SK-N-SH (cell line): ENCODE measurements at regions not wholly inside any gene's neighbourhood (a gene's known extent, or its start where the extent isn't known, plus 50 kb on each side); places are given as distances from the start of the nearest gene placed in this dataset.
"Not testable (repeated sequence)": the region's sequence is repeated elsewhere in the genome, so short reads cannot be mapped to it uniquely, and the experiment has no call there.

Source experiments
- CTCF ChIA-PET: fragments of 300-600, 350-600 bp; formaldehyde crosslinking; extraction: SDS; loops from one replicate; lab custom pipeline; 2021; lab: Yijun Ruan, JAX
- POLR2A ChIA-PET: fragments of 350-600 bp; sonication (Branson Sonifier 250); formaldehyde crosslinking; extraction: SDS; loops from one replicate; lab custom pipeline; 2020; ENCODE audit warnings: antibody characterized with exemption, inconsistent platforms; lab: Yijun Ruan, JAX
- DNase-seq: peaks from one replicate; pipeline ENCODE4 v3.0.0; 2012
- H2AFZ ChIP-seq: fragments of 200-600 bp; sonication (generic); 2 replicates; pipeline ENCODE4 v1.8.1; 2016; ENCODE audit warnings: antibody characterized with exemption, mild to moderate bottlenecking, low read depth
- H3F3A ChIP-seq: fragments of 200-600 bp; sonication (generic); replicated peaks from 2 replicates; pipeline ENCODE3; 2016; ENCODE audit warnings: antibody characterized with exemption, mild to moderate bottlenecking; ENCODE audit not compliant: insufficient read depth
- H3K27ac ChIP-seq, 2 experiments: fragments of 200-500 bp in 1 of 2; fragments of 200-600 bp in 1 of 2; sonication (Bioruptor generic) in 1 of 2; sonication (generic), shearing (Covaris generic) in 1 of 2; 2 replicates each; pipeline versions ENCODE4 v1.5.1 to v1.6.1; 2014 to 2016; ENCODE audit warnings: low read depth in 2 of 2, inconsistent platforms in 1 of 2, low read length in 1 of 2, mild to moderate bottlenecking in 1 of 2, mixed read lengths in 1 of 2
- H3K27me3 ChIP-seq: fragments of 200-600 bp; sonication (generic), shearing (Covaris generic); 2 replicates; pipeline ENCODE4 v1.6.1; 2016; ENCODE audit warnings: mixed run types; ENCODE audit not compliant: insufficient read depth
- H3K36me3 ChIP-seq, 2 experiments: fragments of 200-500 bp in 1 of 2; fragments of 200-600 bp in 1 of 2; sonication (Bioruptor generic) in 1 of 2; sonication (generic) in 1 of 2; replicated peaks in 1 of 2; 2 replicates each; pipeline versions ENCODE3 to v1.5.1; 2014 to 2016; ENCODE audit warnings: low read length in 1 of 2, mild to moderate bottlenecking in 1 of 2; ENCODE audit not compliant: insufficient read depth in 2 of 2, control insufficient read depth in 1 of 2
- H3K4me1 ChIP-seq, 2 experiments: fragments of 200-500 bp in 1 of 2; fragments of 200-600 bp in 1 of 2; sonication (Bioruptor generic) in 1 of 2; sonication (generic), shearing (Covaris generic) in 1 of 2; 2 replicates each; pipeline versions ENCODE4 v1.5.1 to v1.6.1; 2014 to 2016; ENCODE audit warnings: low read depth in 1 of 2, low read length in 1 of 2, mixed run types in 1 of 2; ENCODE audit not compliant: insufficient read depth in 2 of 2, control insufficient read depth in 1 of 2
- H3K4me2 ChIP-seq: fragments of 200-600 bp; sonication (generic), shearing (Covaris generic); 2 replicates; pipeline ENCODE4 v1.6.1; 2017; ENCODE audit warnings: mixed run types
- H3K4me3 ChIP-seq, 2 experiments: fragments of 200-500 bp in 1 of 2; fragments of 200-600 bp in 1 of 2; sonication (Bioruptor generic) in 1 of 2; sonication (generic), shearing (Covaris generic) in 1 of 2; 2 replicates each; pipeline versions ENCODE4 v1.5.1 to v1.8.1; 2014 to 2016; ENCODE audit warnings: low read depth in 2 of 2, inconsistent platforms in 1 of 2, low read length in 1 of 2, mild to moderate bottlenecking in 1 of 2, mixed read lengths in 1 of 2, moderate library complexity in 1 of 2
- H3K79me2 ChIP-seq: fragments of 200-600 bp; sonication (generic); 2 replicates; pipeline ENCODE4 v1.8.1; 2017; ENCODE audit warnings: mild to moderate bottlenecking; ENCODE audit not compliant: insufficient read depth
- H3K9ac ChIP-seq: fragments of 200-600 bp; sonication (generic); 2 replicates; pipeline ENCODE4 v1.6.1; 2017; ENCODE audit warnings: mixed run types
- H3K9me2 ChIP-seq: fragments of 200-600 bp; sonication (generic); 2 replicates; pipeline ENCODE4 v1.6.1; 2017; ENCODE audit warnings: mixed run types
- H3K9me3 ChIP-seq: fragments of 200-600 bp; sonication (generic); 2 replicates; pipeline ENCODE4 v1.6.1; 2017; ENCODE audit warnings: mixed run types, mild to moderate bottlenecking, moderate library complexity
- H4K20me1 ChIP-seq: fragments of 200-600 bp; sonication (generic); 2 replicates; pipeline ENCODE4 v1.6.1; 2017; ENCODE audit warnings: mild to moderate bottlenecking, mixed run types; ENCODE audit not compliant: insufficient read depth
- RAD21 ChIP-seq: IDR thresholded peaks from 2 replicates; pipeline ENCODE4 v1.6.1; 2012; ENCODE audit warnings: mild to moderate bottlenecking, low read length
- WGBS: methylation state at CpG from one replicate; pipeline ENCODE4 v1.1.6; 2017; ENCODE audit warnings: low lambda C conversion rate; 5-methylcytosine and 5-hydroxymethylcytosine counted together
- TF ChIP-seq, protein P1 (sequence below): fragments of 200-600 bp; sonication (generic); IDR thresholded peaks from 2 replicates; pipeline ENCODE4 v1.6.1; 2017; ENCODE audit warnings: antibody characterized with exemption, mild to moderate bottlenecking, moderate library complexity

DNA sequence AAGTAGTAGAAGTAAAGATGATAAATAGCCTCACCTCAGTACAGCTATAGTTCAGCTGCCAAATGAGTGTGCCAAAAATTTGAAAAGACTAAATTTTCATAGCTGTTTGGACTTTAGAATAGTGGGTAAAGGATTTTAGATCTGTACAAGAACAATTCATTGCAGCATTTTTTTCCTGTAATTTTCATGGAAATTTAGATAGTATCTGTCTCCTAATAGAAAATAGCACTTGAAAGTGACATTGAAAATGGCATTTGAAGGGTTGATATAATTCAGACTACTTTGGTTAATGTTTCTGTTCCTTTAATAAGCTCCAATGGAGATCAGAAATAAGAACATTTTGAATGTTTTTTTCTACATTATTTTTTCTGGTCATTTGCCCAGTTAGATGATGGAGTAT is 292.7 kb downstream of the ZNF37A start:
- H3K27me3 ChIP-seq, H3K79me2 ChIP-seq, H2AFZ ChIP-seq, CTCF ChIA-PET, DNase-seq, H3K9me2 ChIP-seq, H3K9me3 ChIP-seq, H4K20me1 ChIP-seq, H3K4me2 ChIP-seq, H3K27ac ChIP-seq, H3K4me1 ChIP-seq, H3F3A ChIP-seq, H3K9ac ChIP-seq, H3K36me3 ChIP-seq, H3K4me3 ChIP-seq, POLR2A ChIA-PET: not testable (repeated sequence)

DNA sequence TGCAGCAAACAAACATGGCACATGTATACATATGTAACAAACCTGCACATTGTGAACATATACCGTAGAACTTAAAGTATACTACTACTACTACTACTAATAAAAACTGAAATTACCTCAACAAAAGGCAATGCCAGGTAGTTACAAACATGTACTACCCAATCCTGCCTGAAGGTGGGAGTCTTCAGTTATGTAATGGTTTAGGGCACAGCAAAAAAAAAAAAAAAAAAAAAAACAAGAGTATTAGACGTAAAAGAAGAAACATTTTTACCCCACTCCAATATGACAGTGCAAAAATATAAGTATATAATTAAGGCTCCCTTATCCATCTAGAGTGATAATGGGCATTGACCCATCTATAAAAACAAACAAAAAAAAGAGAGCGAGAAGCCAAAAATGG is 296.6 kb downstream of the ZNF37A start:
- H3K4me1 ChIP-seq, H3K9ac ChIP-seq, H3K9me3 ChIP-seq, DNase-seq, H3K79me2 ChIP-seq, H4K20me1 ChIP-seq, H3K36me3 ChIP-seq, H3K4me3 ChIP-seq, H3K4me2 ChIP-seq, H3F3A ChIP-seq, H3K9me2 ChIP-seq, H3K27ac ChIP-seq, H3K27me3 ChIP-seq, H2AFZ ChIP-seq, CTCF ChIA-PET, POLR2A ChIA-PET: not testable (repeated sequence)
- WGBS: 55% methylated on average over 3 of the region's 3 CpGs
- TF ChIP-seq RAD21: peak; percentile 40
- TF ChIP-seq, protein P1, sequence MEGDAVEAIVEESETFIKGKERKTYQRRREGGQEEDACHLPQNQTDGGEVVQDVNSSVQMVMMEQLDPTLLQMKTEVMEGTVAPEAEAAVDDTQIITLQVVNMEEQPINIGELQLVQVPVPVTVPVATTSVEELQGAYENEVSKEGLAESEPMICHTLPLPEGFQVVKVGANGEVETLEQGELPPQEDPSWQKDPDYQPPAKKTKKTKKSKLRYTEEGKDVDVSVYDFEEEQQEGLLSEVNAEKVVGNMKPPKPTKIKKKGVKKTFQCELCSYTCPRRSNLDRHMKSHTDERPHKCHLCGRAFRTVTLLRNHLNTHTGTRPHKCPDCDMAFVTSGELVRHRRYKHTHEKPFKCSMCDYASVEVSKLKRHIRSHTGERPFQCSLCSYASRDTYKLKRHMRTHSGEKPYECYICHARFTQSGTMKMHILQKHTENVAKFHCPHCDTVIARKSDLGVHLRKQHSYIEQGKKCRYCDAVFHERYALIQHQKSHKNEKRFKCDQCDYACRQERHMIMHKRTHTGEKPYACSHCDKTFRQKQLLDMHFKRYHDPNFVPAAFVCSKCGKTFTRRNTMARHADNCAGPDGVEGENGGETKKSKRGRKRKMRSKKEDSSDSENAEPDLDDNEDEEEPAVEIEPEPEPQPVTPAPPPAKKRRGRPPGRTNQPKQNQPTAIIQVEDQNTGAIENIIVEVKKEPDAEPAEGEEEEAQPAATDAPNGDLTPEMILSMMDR: peak; percentile 31

DNA sequence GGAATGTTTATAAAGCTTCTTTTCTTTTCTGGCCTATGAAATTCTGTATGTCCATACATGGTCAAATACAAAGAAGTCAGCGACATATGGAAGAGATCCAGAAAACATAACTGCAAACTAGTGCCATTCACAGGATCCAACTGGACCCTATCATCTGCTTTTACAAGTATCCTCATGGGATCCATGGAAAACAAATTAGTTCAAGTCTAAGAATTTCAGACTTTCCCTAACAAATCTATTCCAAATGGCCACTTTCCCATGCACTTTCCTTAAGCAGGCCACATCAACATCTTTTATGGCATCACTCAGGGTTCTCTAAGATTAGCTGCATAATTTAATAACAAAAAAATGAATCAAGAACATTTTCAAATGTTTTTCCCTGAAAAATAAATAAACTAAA is 301.3 kb downstream of the ZNF37A start:
- H2AFZ ChIP-seq, H3K9ac ChIP-seq, H3F3A ChIP-seq, H3K36me3 ChIP-seq, DNase-seq, H3K9me2 ChIP-seq, H3K27ac ChIP-seq, H3K9me3 ChIP-seq, POLR2A ChIA-PET, H3K79me2 ChIP-seq, H3K4me3 ChIP-seq, CTCF ChIA-PET, H3K27me3 ChIP-seq, H4K20me1 ChIP-seq, H3K4me1 ChIP-seq, H3K4me2 ChIP-seq: not testable (repeated sequence)
- WGBS: 89% methylated on average over 1 of the region's 1 CpG

DNA sequence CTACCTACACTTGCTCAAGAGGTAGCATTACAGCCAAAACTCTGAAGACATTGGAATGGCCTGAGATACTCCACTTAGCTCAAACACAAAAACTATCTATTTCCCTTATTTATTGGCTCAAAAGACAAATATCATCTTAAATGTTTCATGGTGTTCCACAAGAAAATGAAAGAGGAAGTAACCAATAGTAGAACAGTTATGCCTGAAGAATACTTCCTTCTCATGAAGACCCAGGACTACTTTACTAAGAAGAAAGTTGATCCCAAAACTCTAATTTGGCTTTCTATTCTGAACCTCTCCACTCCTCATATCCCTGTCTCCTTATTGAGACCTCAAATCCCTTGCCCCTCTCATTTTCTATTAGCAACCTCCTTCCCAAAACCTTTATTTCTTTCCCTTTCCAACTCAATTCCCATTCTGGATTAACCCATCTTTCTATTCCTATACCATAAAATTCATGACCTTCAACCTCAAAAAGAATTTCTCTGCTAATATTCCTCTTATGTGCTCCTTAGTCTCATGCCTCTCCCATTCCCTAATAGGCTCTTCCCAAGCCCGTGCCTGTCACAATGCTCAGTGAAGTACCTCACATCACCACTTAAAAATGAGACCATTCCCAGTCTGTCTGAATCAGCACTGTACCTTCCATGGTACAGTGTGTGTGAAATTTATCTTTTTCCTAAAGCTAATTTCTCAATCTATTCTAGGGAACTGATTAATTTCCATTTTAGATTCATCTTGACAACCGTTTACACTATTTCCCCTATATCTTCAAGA is 302.2 kb downstream of the ZNF37A start:
- H3K9me2 ChIP-seq, H2AFZ ChIP-seq, H3K4me2 ChIP-seq, H3K9ac ChIP-seq, H3K4me1 ChIP-seq, H4K20me1 ChIP-seq, H3K79me2 ChIP-seq, H3K27ac ChIP-seq, H3K27me3 ChIP-seq, H3K36me3 ChIP-seq, H3F3A ChIP-seq, H3K9me3 ChIP-seq, DNase-seq, CTCF ChIA-PET, POLR2A ChIA-PET, H3K4me3 ChIP-seq: not testable (repeated sequence)
- 63% methylated on average over 2 of the region's 2 CpGs for WGBS

DNA sequence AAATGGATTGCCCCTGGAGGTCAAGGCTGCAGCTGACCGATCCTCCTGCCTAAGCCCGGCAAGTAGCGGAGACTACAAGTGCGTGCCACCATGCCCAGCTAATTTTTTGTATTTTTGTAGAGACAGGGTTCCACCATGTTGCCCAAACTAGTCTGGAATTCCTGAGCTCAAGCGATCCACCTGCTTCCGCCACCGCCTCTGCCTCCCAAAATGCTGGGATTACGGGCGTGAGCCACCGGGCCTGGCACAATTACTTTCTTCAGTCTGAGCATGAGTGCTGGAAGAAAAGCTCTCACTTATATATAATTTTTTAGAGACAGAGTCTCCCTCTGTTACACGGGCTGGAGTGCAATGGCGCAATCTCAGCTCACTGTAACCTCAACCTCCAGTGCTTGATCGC is 307.4 kb downstream of the ZNF37A start:
- Histone ChIP-seq H3K4me2 (peak overlapping the region; percentile 89), H3K4me3 (peak overlapping the region; percentile 77 to 84), H2AFZ (peak overlapping the region; percentile 68; the same call in 1 of the 2 replicates)
- 69% methylated on average over 12 of the region's 13 CpGs for WGBS
- H3K9ac ChIP-seq, H3K4me1 ChIP-seq, H3K9me2 ChIP-seq, CTCF ChIA-PET, DNase-seq, H3K27ac ChIP-seq, H3K79me2 ChIP-seq, H3K36me3 ChIP-seq, POLR2A ChIA-PET, H3K9me3 ChIP-seq, H4K20me1 ChIP-seq, H3F3A ChIP-seq, H3K27me3 ChIP-seq: not testable (repeated sequence)
